HL-60 (cell line): ENCODE measurements at regions not wholly inside any gene's neighbourhood (a gene's known extent, or its start where the extent isn't known, plus 50 kb on each side); places are given as distances from the start of the nearest gene placed in this dataset.

Source experiments
- GABPA ChIP-seq: IDR thresholded peaks from 2 replicates; pipeline ENCODE4 v1.6.1; 2012; ENCODE audit warnings: low read depth
- POLR2AphosphoS5 ChIP-seq: IDR thresholded peaks from 2 replicates; pipeline ENCODE4 v1.6.1; 2012; ENCODE audit warnings: low read depth
- SPI1 ChIP-seq: IDR thresholded peaks from 2 replicates; pipeline ENCODE4 v1.6.1; 2012; ENCODE audit warnings: low read depth, mild to moderate bottlenecking, borderline replicate concordance
- TF ChIP-seq, protein P1 (sequence below): IDR thresholded peaks from one replicate; pipeline ENCODE4 v1.5.1; 2011; ENCODE audit warnings: low read length, control low read depth, inconsistent platforms; ENCODE audit not compliant: insufficient read depth
- TF ChIP-seq, protein P2 (sequence below): IDR thresholded peaks from 2 replicates; pipeline ENCODE4 v1.6.1; 2012; ENCODE audit warnings: low read depth; ENCODE audit not compliant: insufficient replicate concordance

DNA sequence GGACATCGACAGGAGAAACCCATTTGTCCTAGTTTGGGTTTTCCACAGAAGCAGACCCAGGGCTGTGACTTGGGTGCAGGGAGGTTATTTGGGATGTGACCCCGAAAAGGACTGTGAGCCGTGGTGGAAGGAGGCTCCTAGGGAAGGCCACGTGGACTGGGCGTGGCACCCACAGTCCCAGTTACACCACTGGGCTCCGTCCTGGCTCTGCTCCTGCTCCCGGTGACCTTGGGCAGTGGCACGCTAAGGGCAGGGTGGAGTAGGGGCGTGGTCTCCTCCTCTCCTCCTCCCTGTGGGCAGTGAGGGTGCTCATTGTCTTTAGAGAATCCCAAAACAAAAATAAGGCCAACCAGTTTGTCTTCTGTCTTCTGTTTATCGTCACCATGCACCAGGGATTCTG, 190.1 kb downstream of the GADD45G start:
- TF ChIP-seq, protein P1, sequence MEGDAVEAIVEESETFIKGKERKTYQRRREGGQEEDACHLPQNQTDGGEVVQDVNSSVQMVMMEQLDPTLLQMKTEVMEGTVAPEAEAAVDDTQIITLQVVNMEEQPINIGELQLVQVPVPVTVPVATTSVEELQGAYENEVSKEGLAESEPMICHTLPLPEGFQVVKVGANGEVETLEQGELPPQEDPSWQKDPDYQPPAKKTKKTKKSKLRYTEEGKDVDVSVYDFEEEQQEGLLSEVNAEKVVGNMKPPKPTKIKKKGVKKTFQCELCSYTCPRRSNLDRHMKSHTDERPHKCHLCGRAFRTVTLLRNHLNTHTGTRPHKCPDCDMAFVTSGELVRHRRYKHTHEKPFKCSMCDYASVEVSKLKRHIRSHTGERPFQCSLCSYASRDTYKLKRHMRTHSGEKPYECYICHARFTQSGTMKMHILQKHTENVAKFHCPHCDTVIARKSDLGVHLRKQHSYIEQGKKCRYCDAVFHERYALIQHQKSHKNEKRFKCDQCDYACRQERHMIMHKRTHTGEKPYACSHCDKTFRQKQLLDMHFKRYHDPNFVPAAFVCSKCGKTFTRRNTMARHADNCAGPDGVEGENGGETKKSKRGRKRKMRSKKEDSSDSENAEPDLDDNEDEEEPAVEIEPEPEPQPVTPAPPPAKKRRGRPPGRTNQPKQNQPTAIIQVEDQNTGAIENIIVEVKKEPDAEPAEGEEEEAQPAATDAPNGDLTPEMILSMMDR: no peak
- TF ChIP-seq GABPA: no peak
- TF ChIP-seq, protein P2, sequence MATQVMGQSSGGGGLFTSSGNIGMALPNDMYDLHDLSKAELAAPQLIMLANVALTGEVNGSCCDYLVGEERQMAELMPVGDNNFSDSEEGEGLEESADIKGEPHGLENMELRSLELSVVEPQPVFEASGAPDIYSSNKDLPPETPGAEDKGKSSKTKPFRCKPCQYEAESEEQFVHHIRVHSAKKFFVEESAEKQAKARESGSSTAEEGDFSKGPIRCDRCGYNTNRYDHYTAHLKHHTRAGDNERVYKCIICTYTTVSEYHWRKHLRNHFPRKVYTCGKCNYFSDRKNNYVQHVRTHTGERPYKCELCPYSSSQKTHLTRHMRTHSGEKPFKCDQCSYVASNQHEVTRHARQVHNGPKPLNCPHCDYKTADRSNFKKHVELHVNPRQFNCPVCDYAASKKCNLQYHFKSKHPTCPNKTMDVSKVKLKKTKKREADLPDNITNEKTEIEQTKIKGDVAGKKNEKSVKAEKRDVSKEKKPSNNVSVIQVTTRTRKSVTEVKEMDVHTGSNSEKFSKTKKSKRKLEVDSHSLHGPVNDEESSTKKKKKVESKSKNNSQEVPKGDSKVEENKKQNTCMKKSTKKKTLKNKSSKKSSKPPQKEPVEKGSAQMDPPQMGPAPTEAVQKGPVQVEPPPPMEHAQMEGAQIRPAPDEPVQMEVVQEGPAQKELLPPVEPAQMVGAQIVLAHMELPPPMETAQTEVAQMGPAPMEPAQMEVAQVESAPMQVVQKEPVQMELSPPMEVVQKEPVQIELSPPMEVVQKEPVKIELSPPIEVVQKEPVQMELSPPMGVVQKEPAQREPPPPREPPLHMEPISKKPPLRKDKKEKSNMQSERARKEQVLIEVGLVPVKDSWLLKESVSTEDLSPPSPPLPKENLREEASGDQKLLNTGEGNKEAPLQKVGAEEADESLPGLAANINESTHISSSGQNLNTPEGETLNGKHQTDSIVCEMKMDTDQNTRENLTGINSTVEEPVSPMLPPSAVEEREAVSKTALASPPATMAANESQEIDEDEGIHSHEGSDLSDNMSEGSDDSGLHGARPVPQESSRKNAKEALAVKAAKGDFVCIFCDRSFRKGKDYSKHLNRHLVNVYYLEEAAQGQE: no peak
- no peak for TF ChIP-seq POLR2AphosphoS5
- TF ChIP-seq SPI1: no peak
